ENCODE measurements at regions not wholly inside any gene's neighbourhood (a gene's known extent, or its start where the extent isn't known, plus 50 kb on each side); places are given as distances from the start of the nearest gene placed in this dataset.

GRCh38 chrY:12431546-12431945 lies 269.5 kb upstream of the USP9Y start:
- no peak for TF ChIP-seq CTCF (conservative IDR thresholded peaks at IDR 0.05; ENCODE audit: low read length)
- no peak for TF ChIP-seq EZH2phosphoT487 (IDR thresholded peaks at IDR 0.05; ENCODE audit: borderline replicate concordance, low read depth, low read length)
